Liver (tissue), 8 donors: ENCODE measurements at regions not wholly inside any gene's neighbourhood (a gene's known extent, or its start where the extent isn't known, plus 50 kb on each side); places are given as distances from the start of the nearest gene placed in this dataset.

Experiments
- DNase-seq: peaks from one replicate; pipeline ENCODE4 v3.0.0-alpha.2; 2017; ENCODE audit warnings: low spot score
- H3K27ac ChIP-seq, 2 donors: one replicate each; pipeline ENCODE4 v1.7.0; 2013; ENCODE audit warnings: inconsistent platforms in 2 of 2, low read length in 2 of 2, control low read depth in 1 of 2, low read depth in 1 of 2, mild to moderate bottlenecking in 1 of 2
- H3K27me3 ChIP-seq, 4 donors: one replicate each; pipeline versions ENCODE4 v1.6.1 to v1.7.0; 2013; ENCODE audit warnings: low read length in 3 of 4, inconsistent platforms in 1 of 4, mild to moderate bottlenecking in 1 of 4, moderate library complexity in 1 of 4; ENCODE audit not compliant: control insufficient read depth in 4 of 4, insufficient read depth in 4 of 4
- H3K36me3 ChIP-seq, 4 donors: one replicate each; pipeline versions ENCODE4 v1.6.1 to v1.7.0; 2013; ENCODE audit warnings: low read length in 3 of 4, mild to moderate bottlenecking in 3 of 4, low read depth in 1 of 4, moderate library complexity in 1 of 4; ENCODE audit not compliant: control insufficient read depth in 4 of 4, insufficient read depth in 3 of 4
- H3K4me1 ChIP-seq, 4 donors: one replicate each; pipeline versions ENCODE4 v1.6.1 to v1.7.0; 2013; ENCODE audit warnings: low read length in 3 of 4, mild to moderate bottlenecking in 3 of 4, moderate library complexity in 1 of 4; ENCODE audit not compliant: control insufficient read depth in 4 of 4, insufficient read depth in 4 of 4
- H3K4me3 ChIP-seq, 3 donors: one replicate each; pipeline versions ENCODE4 v1.6.1 to v1.7.0; 2013; ENCODE audit warnings: low read length in 3 of 3, control low read depth in 1 of 3, low read depth in 1 of 3, mild to moderate bottlenecking in 1 of 3
- H3K9ac ChIP-seq, 2 donors: one replicate each; pipeline ENCODE4 v1.7.0; 2013; ENCODE audit warnings: low read length in 2 of 2, mild to moderate bottlenecking in 2 of 2, moderate library complexity in 2 of 2, control low read depth in 1 of 2, low read depth in 1 of 2
- H3K9me3 ChIP-seq, 4 donors: one replicate each; pipeline versions ENCODE4 v1.6.1 to v1.7.0; 2013; ENCODE audit warnings: low read length in 3 of 4; ENCODE audit not compliant: control insufficient read depth in 4 of 4
- ATF3 ChIP-seq: IDR thresholded peaks from 2 replicates; pipeline ENCODE4 v1.6.1; 2016; ENCODE audit warnings: antibody characterized with exemption
- CTCF ChIP-seq: fragments of 150-350 bp; IDR thresholded peaks from 2 replicates; pipeline ENCODE4 v1.5.1; 2017; ENCODE audit warnings: improper control_type of control experiment, low read depth, low read length; ENCODE audit not compliant: missing input control
- EGR1 ChIP-seq, 2 donors: IDR thresholded peaks; 2 replicates each; pipeline ENCODE4 v1.6.1; 2016 to 2018; ENCODE audit warnings: antibody characterized with exemption in 2 of 2, low read depth in 2 of 2
- FOXA1 ChIP-seq: IDR thresholded peaks from 2 replicates; pipeline ENCODE4 v1.6.1; 2016; ENCODE audit warnings: antibody characterized with exemption
- FOXA2 ChIP-seq: IDR thresholded peaks from 2 replicates; pipeline ENCODE4 v1.6.1; 2016; ENCODE audit warnings: antibody characterized with exemption
- GABPA ChIP-seq, 2 donors: IDR thresholded peaks in 1 of 2; conservative IDR thresholded peaks in 1 of 2; 2 replicates each; pipeline ENCODE4 v1.6.1; 2016; ENCODE audit warnings: antibody characterized with exemption in 2 of 2, mild to moderate bottlenecking in 1 of 2, moderate library complexity in 1 of 2
- HNF4A ChIP-seq, 2 donors: conservative IDR thresholded peaks; 2 replicates each; pipeline ENCODE4 v1.6.1; 2016; ENCODE audit warnings: antibody characterized with exemption in 2 of 2, mild to moderate bottlenecking in 2 of 2
- HNF4G ChIP-seq: IDR thresholded peaks from 2 replicates; pipeline ENCODE4 v1.6.1; 2016; ENCODE audit warnings: antibody characterized with exemption
- JUND ChIP-seq, 2 donors: IDR thresholded peaks; 2 replicates each; pipeline ENCODE4 v1.6.1; 2016; ENCODE audit warnings: antibody characterized with exemption in 2 of 2
- RAD21 ChIP-seq, 2 donors: IDR thresholded peaks; 2 replicates each; pipeline ENCODE4 v1.6.1; 2016; ENCODE audit warnings: antibody characterized with exemption in 2 of 2, mild to moderate bottlenecking in 2 of 2
- RXRA ChIP-seq, 2 donors: IDR thresholded peaks; 2 replicates each; pipeline ENCODE4 v1.6.1; 2017 to 2018; ENCODE audit warnings: antibody characterized with exemption in 2 of 2, mild to moderate bottlenecking in 1 of 2
- TAF1 ChIP-seq: conservative IDR thresholded peaks from 2 replicates; pipeline ENCODE4 v1.6.1; 2016; ENCODE audit warnings: antibody characterized with exemption, mild to moderate bottlenecking
- YY1 ChIP-seq: IDR thresholded peaks from 2 replicates; pipeline ENCODE4 v1.6.1; 2016; ENCODE audit warnings: antibody characterized with exemption, mild to moderate bottlenecking
- WGBS: extraction: QIAGEN DNeasy Blood & Tissue Kit; methylation state at CpG from one replicate; pipeline ENCODE4 v1.1.7; 2013; 5-methylcytosine and 5-hydroxymethylcytosine counted together
- TF ChIP-seq, protein P1 (sequence below): IDR thresholded peaks from 2 replicates; pipeline ENCODE4 v1.6.1; 2016; ENCODE audit warnings: antibody characterized with exemption
- donor health status: healthy.
- donor health status: healthy.
- donor health status: healthy.
- donor health status: healthy.
- donor health status: healthy.

DNA sequence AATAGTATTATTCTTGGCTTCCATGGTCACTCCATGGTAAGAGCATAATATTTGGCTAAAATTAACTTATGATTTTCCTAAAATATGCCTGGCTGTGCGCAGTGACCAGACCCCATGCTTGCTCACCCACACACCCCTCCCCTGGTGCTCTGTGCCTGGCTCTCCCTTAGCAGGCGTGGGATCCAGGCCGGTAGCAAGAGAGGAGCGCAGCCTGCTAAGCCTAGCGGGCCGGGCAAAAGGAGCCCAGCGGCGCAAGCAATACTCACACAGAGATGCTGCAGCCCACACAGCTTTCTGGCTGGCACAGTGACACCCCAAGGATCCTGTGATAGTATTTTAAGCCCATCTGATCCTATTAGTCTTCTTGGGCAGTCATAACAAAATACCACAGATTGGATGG lies 79.8 kb upstream of the EYS start:
- Histone ChIP-seq H3K36me3 (no peaks in the 10 kb centered on the region), H3K27me3 (no peaks in the 10 kb centered on the region), H3K4me3 (no peak overlapping the region), H3K27ac (no peak overlapping the region), H3K9ac (no peak overlapping the region), H3K9me3 (peaks cover 0 to 5% (median 0%) of the 10 kb centered on the region in 4 donors), H3K4me1 (no peaks in the 10 kb centered on the region)
- WGBS, result 93% methylated on average over 8 of the region's 8 CpGs
- TF ChIP-seq FOXA2 (no peak), JUND (IDR thresholded peaks at IDR 0.05) (no peak), HNF4A (conservative IDR thresholded peaks at IDR 0.05) (no peak), TAF1 (no peak), ATF3 (no peak), CTCF (no peak), RXRA (IDR thresholded peaks at IDR 0.05) (no peak), YY1 (no peak), EGR1 (IDR thresholded peaks at IDR 0.05; ENCODE audit: low read depth in 2 of 2) (no peak)
- TF ChIP-seq, protein P1, sequence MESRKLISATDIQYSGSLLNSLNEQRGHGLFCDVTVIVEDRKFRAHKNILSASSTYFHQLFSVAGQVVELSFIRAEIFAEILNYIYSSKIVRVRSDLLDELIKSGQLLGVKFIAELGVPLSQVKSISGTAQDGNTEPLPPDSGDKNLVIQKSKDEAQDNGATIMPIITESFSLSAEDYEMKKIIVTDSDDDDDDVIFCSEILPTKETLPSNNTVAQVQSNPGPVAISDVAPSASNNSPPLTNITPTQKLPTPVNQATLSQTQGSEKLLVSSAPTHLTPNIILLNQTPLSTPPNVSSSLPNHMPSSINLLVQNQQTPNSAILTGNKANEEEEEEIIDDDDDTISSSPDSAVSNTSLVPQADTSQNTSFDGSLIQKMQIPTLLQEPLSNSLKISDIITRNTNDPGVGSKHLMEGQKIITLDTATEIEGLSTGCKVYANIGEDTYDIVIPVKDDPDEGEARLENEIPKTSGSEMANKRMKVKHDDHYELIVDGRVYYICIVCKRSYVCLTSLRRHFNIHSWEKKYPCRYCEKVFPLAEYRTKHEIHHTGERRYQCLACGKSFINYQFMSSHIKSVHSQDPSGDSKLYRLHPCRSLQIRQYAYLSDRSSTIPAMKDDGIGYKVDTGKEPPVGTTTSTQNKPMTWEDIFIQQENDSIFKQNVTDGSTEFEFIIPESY, result no peak
- no peak for DNase-seq

- TF ChIP-seq EGR1 (IDR thresholded peaks at IDR 0.05; ENCODE audit: low read depth in 2 of 2) (no peak), YY1 (no peak), GABPA (IDR thresholded peaks at IDR 0.05 in 1 of 2, conservative IDR thresholded peaks at IDR 0.05 in 1 of 2) (no peak), HNF4G (no peak), RXRA (IDR thresholded peaks at IDR 0.05) (no peak), FOXA1 (no peak), FOXA2 (no peak)
- H3K36me3 ChIP-seq, result no peaks in the 10 kb centered on the region
- no peak overlapping the region for H3K4me3 ChIP-seq
- no peaks in the 10 kb centered on the region for H3K4me1 ChIP-seq
- H3K27me3 ChIP-seq, result no peaks in the 10 kb centered on the region
- H3K9me3 ChIP-seq, result no peaks in the 10 kb centered on the region
- no peak overlapping the region for H3K9ac ChIP-seq
- no peak for DNase-seq
- H3K27ac ChIP-seq, result no peak overlapping the region
- WGBS, result 90% methylated on average over 4 of the region's 4 CpGs
Observed at GRCh38 chr6:65780691-65781090, 73.7 kb upstream of the EYS start.

DNA sequence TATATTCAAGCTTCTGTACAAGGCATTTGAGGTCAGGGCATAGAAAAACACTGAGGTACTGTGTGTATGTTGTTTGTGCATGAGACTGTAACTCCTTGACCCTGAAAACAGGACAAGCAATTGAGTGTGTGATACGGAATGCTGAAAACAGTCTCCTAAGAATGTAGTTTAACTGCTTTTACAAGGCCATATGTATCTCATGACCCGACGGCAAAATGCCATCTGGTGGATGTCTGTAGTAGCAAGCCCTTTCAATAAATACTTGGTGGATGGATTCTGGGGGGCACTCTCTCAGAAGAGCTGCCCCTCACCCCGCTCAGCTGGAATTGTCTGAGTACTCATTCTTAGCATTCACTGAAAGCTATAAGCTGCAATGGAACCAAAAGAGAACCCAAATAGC lies 69.3 kb upstream of the EYS start:
- DNase-seq, result no peak
- no peaks in the 10 kb centered on the region for H3K27me3 ChIP-seq

More for the DNA sequence above, 69.3 kb upstream of the EYS start:
- no peak overlapping the region for H3K9ac ChIP-seq
- TF ChIP-seq HNF4A (conservative IDR thresholded peaks at IDR 0.05) (no peak), TAF1 (no peak), HNF4G (no peak), CTCF (no peak), FOXA1 (no peak), RAD21 (IDR thresholded peaks at IDR 0.05) (no peak), JUND (IDR thresholded peaks at IDR 0.05) (no peak), ATF3 (no peak)
- no peak overlapping the region for H3K4me3 ChIP-seq
- no peaks in the 10 kb centered on the region for H3K36me3 ChIP-seq
- no peak overlapping the region for H3K27ac ChIP-seq
- H3K9me3 ChIP-seq, result no peaks in the 10 kb centered on the region
- 43% methylated on average over 4 of the region's 4 CpGs for WGBS
- H3K4me1 ChIP-seq, result no peaks in the 10 kb centered on the region
